Retinal pigment epithelial cell (primary cell): ENCODE measurements at regions not wholly inside any gene's neighbourhood (a gene's known extent, or its start where the extent isn't known, plus 50 kb on each side); places are given as distances from the start of the nearest gene placed in this dataset.
"Not testable (repeated sequence)": the region's sequence is repeated elsewhere in the genome, so short reads cannot be mapped to it uniquely, and the experiment has no call there.

Experiments
- DNase-seq: peaks from one replicate; pipeline ENCODE4 v3.0.0-alpha.2; 2010; ENCODE audit warnings: low read depth
- H3K4me3 ChIP-seq: 2 replicates; pipeline ENCODE4 v1.5.1; 2011; ENCODE audit warnings: mild to moderate bottlenecking, low read length, control low read depth, moderate library complexity
- CTCF ChIP-seq: conservative IDR thresholded peaks from 2 replicates; pipeline ENCODE4 v1.5.1; 2011; ENCODE audit warnings: low read depth, low read length, control low read depth, inconsistent platforms

- no peak overlapping the region for H3K4me3 ChIP-seq
- no peak for TF ChIP-seq CTCF
- no peak for DNase-seq
These were observed 141.9 kb upstream of the EXOC2 start for GRCh38 chr6:834866-835265.

GRCh38 chr6:834190-834589 is 141.3 kb upstream of the EXOC2 start:
- TF ChIP-seq CTCF: no peak
- DNase-seq: no peak
- no peak overlapping the region for H3K4me3 ChIP-seq

GRCh38 chr6:832804-833203 is 139.9 kb upstream of the EXOC2 start:
- H3K4me3 ChIP-seq, DNase-seq: not testable (repeated sequence)

GRCh38 chr6:830667-831327 is 137.9 kb upstream of the EXOC2 start:
- no peak for DNase-seq
- no peak overlapping the region for H3K4me3 ChIP-seq
- TF ChIP-seq CTCF: no peak

GRCh38 chr6:829656-830055 is 136.7 kb upstream of the EXOC2 start:
- no peak for TF ChIP-seq CTCF
- no peak for DNase-seq
- no peak overlapping the region for H3K4me3 ChIP-seq

- no peak for DNase-seq
- H3K4me3 ChIP-seq: no peak overlapping the region
- no peak for TF ChIP-seq CTCF
These were observed 134.5 kb upstream of the EXOC2 start for GRCh38 chr6:827431-827830.

- no peak for TF ChIP-seq CTCF
- DNase-seq: no peak
- no peak overlapping the region for H3K4me3 ChIP-seq
These were observed 126.2 kb upstream of the EXOC2 start for GRCh38 chr6:819122-819521.

- no peak for DNase-seq
- H3K4me3 ChIP-seq: no peak overlapping the region
- TF ChIP-seq CTCF: no peak
These were observed 125.3 kb upstream of the EXOC2 start for GRCh38 chr6:818196-818595.
